Natural killer cell (primary cell): ENCODE measurements at regions not wholly inside any gene's neighbourhood (a gene's known extent, or its start where the extent isn't known, plus 50 kb on each side); places are given as distances from the start of the nearest gene placed in this dataset.
A peak's percentile ranks its signal among the peaks of the same experiment; 100 is the strongest.

ENCODE experiments used
- ATAC-seq, 3 donors: fragments of 150-1000 bp in 2 of 3; fragments of 200-7000 bp in 1 of 3; cut with Tn5 transposase; 1 replicate in 1 of 3; 2 replicates in 2 of 3; pipeline ENCODE4 v1.10.0; 2021; ENCODE audit warnings: mild to moderate bottlenecking in 2 of 3, moderate library complexity in 2 of 3
- DNase-seq, 2 donors: peaks; one replicate each; pipeline versions ENCODE4 v3.0.0 to v3.0.0-alpha.2; 2013 to 2021; ENCODE audit warnings: mixed read lengths in 1 of 2
- H3K27ac ChIP-seq: one replicate; pipeline ENCODE4 v1.5.1; 2013; ENCODE audit warnings: mild to moderate bottlenecking, low read length
- H3K27me3 ChIP-seq: one replicate; pipeline ENCODE4 v1.6.1; 2013; ENCODE audit warnings: low read length; ENCODE audit not compliant: control insufficient read depth, insufficient read depth
- H3K36me3 ChIP-seq: one replicate; pipeline ENCODE4 v1.6.1; 2013; ENCODE audit warnings: low read length; ENCODE audit not compliant: control insufficient read depth, insufficient read depth
- H3K4me1 ChIP-seq: one replicate; pipeline ENCODE4 v1.6.1; 2013; ENCODE audit warnings: low read length; ENCODE audit not compliant: control insufficient read depth, insufficient read depth
- H3K4me3 ChIP-seq: one replicate; pipeline ENCODE4 v1.5.1; 2013; ENCODE audit warnings: low read length
- H3K9me3 ChIP-seq: one replicate; pipeline ENCODE4 v1.6.1; 2013; ENCODE audit warnings: low read length; ENCODE audit not compliant: control insufficient read depth, insufficient read depth
- H3K27ac Mint-ChIP-seq, 2 donors: one replicate each; pipeline ENCODE4 v1.8.0; 2022; ENCODE audit warnings: mild to moderate bottlenecking in 2 of 2, mixed read lengths in 2 of 2, moderate library complexity in 1 of 2
- H3K27me3 Mint-ChIP-seq, 2 donors: one replicate each; pipeline ENCODE4 v1.8.0; 2022; ENCODE audit warnings: low read depth in 2 of 2, mixed read lengths in 2 of 2
- H3K36me3 Mint-ChIP-seq: one replicate; pipeline ENCODE4 v1.8.0; 2022; ENCODE audit warnings: mixed read lengths
- H3K4me1 Mint-ChIP-seq, 2 donors: one replicate each; pipeline ENCODE4 v1.8.0; 2022; ENCODE audit warnings: mixed read lengths in 2 of 2
- H3K4me3 Mint-ChIP-seq: one replicate; pipeline ENCODE4 v1.8.0; 2022; ENCODE audit warnings: mild to moderate bottlenecking, moderate library complexity, mixed read lengths
- H3K9me3 Mint-ChIP-seq, 2 donors: one replicate each; pipeline ENCODE4 v1.8.0; 2022; ENCODE audit warnings: mixed read lengths in 2 of 2
- WGBS: methylation state at CpG from one replicate; pipeline ENCODE4 v1.1.7; 2013; ENCODE audit warnings: missing lambda C conversion rate; ENCODE audit not compliant: insufficient coverage; 5-methylcytosine and 5-hydroxymethylcytosine counted together
- intact Hi-C: fragments of 100-400 bp; cut with micrococcal nuclease; formaldehyde crosslinking; loops from one replicate; pipeline ENCODE4 v1.14.2; 2022
- TF ChIP-seq, protein P1 (sequence below): fragments of 200-600 bp; IDR thresholded peaks from one replicate; pipeline ENCODE4 v1.8.0; 2022; ENCODE audit warnings: antibody characterized with exemption

DNA sequence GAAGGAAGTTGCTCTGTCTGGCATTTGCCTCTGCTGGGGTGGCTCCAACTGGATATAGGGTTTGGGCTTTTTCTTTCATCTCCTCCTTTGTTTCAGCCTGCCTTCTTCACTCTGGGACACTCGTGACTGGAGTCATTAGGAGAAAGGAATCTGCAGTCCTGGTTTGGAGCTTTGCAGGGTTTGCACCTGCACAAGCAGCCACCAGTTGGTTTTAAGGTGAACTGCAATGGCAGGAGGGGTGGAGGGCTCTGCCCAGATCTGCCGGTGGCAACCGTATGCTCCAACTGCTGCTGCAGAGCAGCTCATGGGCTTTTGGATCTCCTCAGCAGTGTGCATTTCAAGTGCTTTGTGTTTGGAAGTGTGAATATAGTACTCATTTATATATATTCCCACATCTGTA is 131.3 kb upstream of the MGAT5 start:
- Mint-ChIP-seq H3K36me3 (no peaks in the 10 kb centered on the region), H3K9me3 (no peaks in the 10 kb centered on the region), H3K27ac (no peak overlapping the region), H3K4me1 (peaks cover 67 to 70% of the 10 kb centered on the region in 2 donors), H3K4me3 (peak overlapping the region; percentile 83), H3K27me3 (no peaks in the 10 kb centered on the region)
- peak in 1 of 2 donors; percentile 53 for DNase-seq
- Histone ChIP-seq H3K27ac (no peak overlapping the region), H3K4me3 (no peak overlapping the region), H3K9me3 (no peaks in the 10 kb centered on the region), H3K27me3 (no peaks in the 10 kb centered on the region), H3K4me1 (peaks cover 55% of the 10 kb centered on the region), H3K36me3 (no peaks in the 10 kb centered on the region)
- intact Hi-C loops: loop anchor here (10.0 kb wide), 1 partner anchor 542 kb away; no protein-coding TSS in a partner anchor
- 81% methylated on average over 3 of the region's 3 CpGs for WGBS
- no peak for ATAC-seq
- TF ChIP-seq, protein P1, sequence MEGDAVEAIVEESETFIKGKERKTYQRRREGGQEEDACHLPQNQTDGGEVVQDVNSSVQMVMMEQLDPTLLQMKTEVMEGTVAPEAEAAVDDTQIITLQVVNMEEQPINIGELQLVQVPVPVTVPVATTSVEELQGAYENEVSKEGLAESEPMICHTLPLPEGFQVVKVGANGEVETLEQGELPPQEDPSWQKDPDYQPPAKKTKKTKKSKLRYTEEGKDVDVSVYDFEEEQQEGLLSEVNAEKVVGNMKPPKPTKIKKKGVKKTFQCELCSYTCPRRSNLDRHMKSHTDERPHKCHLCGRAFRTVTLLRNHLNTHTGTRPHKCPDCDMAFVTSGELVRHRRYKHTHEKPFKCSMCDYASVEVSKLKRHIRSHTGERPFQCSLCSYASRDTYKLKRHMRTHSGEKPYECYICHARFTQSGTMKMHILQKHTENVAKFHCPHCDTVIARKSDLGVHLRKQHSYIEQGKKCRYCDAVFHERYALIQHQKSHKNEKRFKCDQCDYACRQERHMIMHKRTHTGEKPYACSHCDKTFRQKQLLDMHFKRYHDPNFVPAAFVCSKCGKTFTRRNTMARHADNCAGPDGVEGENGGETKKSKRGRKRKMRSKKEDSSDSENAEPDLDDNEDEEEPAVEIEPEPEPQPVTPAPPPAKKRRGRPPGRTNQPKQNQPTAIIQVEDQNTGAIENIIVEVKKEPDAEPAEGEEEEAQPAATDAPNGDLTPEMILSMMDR: no peak

DNA sequence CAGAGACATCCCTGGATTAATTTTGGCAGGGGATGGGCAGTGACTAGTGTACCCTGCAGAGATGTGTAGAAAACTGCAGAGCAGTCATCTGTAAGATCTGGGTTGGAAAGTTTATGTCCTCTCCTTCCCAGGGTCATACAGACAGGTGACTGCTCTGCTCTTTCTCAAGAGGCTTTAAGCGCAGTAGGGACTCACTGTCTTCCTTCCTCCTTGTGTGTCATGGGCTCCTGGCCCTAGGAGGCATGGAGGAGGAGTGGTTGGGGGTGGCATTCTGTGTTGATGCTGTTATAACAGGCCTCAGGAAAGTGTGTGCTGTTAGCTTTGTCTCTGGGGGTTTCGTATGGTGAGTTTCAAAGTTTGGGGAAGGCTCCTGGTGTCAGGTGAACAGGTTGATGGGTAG is 130.5 kb upstream of the MGAT5 start:
- ATAC-seq (no peak), DNase-seq (no peak)
- TF ChIP-seq, protein P1: no peak
- Mint-ChIP-seq H3K27me3 (no peaks in the 10 kb centered on the region), H3K36me3 (no peaks in the 10 kb centered on the region), H3K4me3 (peak overlapping the region; percentile 6), H3K4me1 (peaks cover 72 to 73% of the 10 kb centered on the region in 2 donors), H3K27ac (peak overlapping the region in 1 of 2 donors; percentile 16), H3K9me3 (no peaks in the 10 kb centered on the region)
- intact Hi-C loops: loop anchor here (10.0 kb wide), 1 partner anchor 541 kb away; no protein-coding TSS in a partner anchor
- Histone ChIP-seq H3K9me3 (no peaks in the 10 kb centered on the region), H3K27me3 (no peaks in the 10 kb centered on the region), H3K27ac (no peak overlapping the region), H3K4me1 (peaks cover 59% of the 10 kb centered on the region), H3K4me3 (no peak overlapping the region), H3K36me3 (no peaks in the 10 kb centered on the region)
- WGBS: 80% methylated on average over 2 of the region's 2 CpGs

DNA sequence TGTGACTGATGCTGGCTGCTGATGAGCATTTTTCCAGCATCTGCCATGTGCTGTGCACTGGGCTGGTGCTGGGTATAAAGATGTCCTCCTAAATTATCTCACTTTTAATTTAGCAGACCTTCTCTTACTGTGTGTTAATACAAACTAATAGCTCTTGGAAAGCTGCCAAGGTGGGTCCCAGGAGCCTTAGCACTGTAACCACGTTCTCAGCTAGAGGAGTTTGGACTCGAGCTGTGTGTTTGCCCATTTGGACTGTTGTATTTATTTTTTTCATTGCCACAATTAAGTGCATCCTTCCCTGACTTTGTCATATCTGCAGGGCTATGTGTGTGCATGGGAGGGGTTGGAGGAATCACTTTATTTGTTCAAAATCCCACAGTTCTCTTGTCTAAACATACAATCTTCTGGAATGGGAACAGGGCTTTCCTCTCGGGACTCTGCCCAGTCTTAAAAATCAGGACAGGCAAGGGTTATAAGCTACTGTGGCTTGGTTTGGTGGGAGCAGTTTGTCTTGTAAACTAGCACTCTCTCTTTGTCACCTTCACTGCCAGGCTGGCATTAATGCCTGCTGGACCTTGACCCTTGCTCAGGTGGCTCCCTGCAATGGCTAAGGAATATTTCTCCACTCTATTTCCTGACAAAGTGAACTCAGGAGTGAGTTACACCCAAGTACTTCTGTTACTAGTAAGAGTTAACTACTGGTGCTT is 129.7 kb upstream of the MGAT5 start:
- ATAC-seq (no peak), DNase-seq (no peak)
- H3K4me3 ChIP-seq: no peak overlapping the region
- 43% methylated on average over 2 of the region's 3 CpGs for WGBS
- H3K27ac Mint-ChIP-seq: no peak overlapping the region
- TF ChIP-seq, protein P1: no peak
- no peaks in the 10 kb centered on the region for H3K27me3 Mint-ChIP-seq
- no peaks in the 10 kb centered on the region for H3K36me3 Mint-ChIP-seq
- H3K36me3 ChIP-seq: no peaks in the 10 kb centered on the region
- no peak overlapping the region for H3K4me3 Mint-ChIP-seq
- no peak overlapping the region for H3K27ac ChIP-seq
- H3K4me1 Mint-ChIP-seq: peaks cover 71 to 72% of the 10 kb centered on the region in 2 donors
- no peaks in the 10 kb centered on the region for H3K9me3 Mint-ChIP-seq
- no peaks in the 10 kb centered on the region for H3K9me3 ChIP-seq
- H3K4me1 ChIP-seq: peaks cover 59% of the 10 kb centered on the region
- H3K27me3 ChIP-seq: no peaks in the 10 kb centered on the region
- intact Hi-C loops: loop anchor here (10.0 kb wide), 1 partner anchor 541 kb away; no protein-coding TSS in a partner anchor
